NT2/D1 (cell line): ENCODE measurements at regions not wholly inside any gene's neighbourhood (a gene's known extent, or its start where the extent isn't known, plus 50 kb on each side); places are given as distances from the start of the nearest gene placed in this dataset.

Experiments used
- SUZ12 ChIP-seq: IDR thresholded peaks from 2 replicates; pipeline ENCODE4 v1.6.1; 2011; ENCODE audit not compliant: insufficient read length, insufficient read depth; ENCODE audit errors: extremely low read depth
- YY1 ChIP-seq: IDR thresholded peaks from 2 replicates; pipeline ENCODE4 v1.6.1; 2011; ENCODE audit not compliant: insufficient read length, insufficient read depth

DNA sequence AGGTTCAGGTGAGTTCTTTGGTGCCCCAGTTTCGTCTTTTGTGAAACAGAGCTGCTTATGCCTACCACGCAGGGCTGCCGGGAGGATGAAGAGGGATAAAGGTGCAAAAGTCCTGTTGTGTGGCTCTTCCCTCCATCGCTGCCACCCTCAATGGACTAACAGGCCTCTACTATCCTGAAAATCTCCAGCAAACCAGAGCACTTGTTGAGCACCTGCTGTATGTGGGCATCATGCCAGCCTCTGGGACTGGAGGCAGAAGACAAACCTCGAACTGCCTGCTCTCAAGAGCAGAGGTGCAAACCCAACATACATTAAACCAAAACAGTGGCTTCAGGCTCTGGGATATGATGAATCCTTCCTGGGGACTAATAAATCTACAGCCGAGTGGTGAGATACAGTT lies 174.1 kb downstream of the ACTL8 start:
- TF ChIP-seq SUZ12: no peak
- TF ChIP-seq YY1: no peak
